ENCODE measurements at regions not wholly inside any gene's neighbourhood (a gene's known extent, or its start where the extent isn't known, plus 50 kb on each side); places are given as distances from the start of the nearest gene placed in this dataset.

DNA sequence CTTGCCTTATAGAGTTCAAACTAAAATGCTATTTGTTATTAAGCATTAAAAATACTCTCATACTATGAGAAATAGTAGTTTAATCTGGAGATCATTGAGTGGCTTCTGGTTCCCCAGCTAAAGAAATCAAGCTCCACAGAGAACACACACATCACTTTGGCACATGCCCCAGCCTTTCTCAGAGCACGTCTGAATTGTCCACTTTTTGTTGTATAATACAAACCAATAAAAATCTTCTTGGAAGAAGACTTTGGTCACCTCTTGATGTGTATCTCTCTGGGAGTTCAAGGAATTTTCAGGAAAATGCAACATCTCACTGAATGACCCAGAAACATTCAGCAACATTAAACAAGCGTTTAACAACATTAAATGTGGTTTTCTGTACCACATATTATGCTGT is 413.9 kb downstream of the GALC start:
- TF ChIP-seq, protein P1, sequence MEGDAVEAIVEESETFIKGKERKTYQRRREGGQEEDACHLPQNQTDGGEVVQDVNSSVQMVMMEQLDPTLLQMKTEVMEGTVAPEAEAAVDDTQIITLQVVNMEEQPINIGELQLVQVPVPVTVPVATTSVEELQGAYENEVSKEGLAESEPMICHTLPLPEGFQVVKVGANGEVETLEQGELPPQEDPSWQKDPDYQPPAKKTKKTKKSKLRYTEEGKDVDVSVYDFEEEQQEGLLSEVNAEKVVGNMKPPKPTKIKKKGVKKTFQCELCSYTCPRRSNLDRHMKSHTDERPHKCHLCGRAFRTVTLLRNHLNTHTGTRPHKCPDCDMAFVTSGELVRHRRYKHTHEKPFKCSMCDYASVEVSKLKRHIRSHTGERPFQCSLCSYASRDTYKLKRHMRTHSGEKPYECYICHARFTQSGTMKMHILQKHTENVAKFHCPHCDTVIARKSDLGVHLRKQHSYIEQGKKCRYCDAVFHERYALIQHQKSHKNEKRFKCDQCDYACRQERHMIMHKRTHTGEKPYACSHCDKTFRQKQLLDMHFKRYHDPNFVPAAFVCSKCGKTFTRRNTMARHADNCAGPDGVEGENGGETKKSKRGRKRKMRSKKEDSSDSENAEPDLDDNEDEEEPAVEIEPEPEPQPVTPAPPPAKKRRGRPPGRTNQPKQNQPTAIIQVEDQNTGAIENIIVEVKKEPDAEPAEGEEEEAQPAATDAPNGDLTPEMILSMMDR (IDR thresholded peaks at IDR 0.05) = no peak
- TF ChIP-seq POLR2A (IDR thresholded peaks at IDR 0.05) = no peak

Measured in right lobe of liver (tissue), 4 donors.